Activated naive CD8-positive, alpha-beta T cell treated with anti-CD3 and anti-CD28 coated beads, Interleukin-2, amount 10 ng/mL, durations not matched to agents 7 days and 5 days (primary cell): ENCODE measurements at regions not wholly inside any gene's neighbourhood (a gene's known extent, or its start where the extent isn't known, plus 50 kb on each side); places are given as distances from the start of the nearest gene placed in this dataset.
"Not testable (repeated sequence)": the region's sequence is repeated elsewhere in the genome, so short reads cannot be mapped to it uniquely, and the experiment has no call there.

Experiments used
- ATAC-seq: fragments of 150-1000 bp; cut with Tn5 transposase; one replicate; pipeline ENCODE4 v1.10.0; 2021; ENCODE audit warnings: low read depth, moderate library complexity
- POLR2A ChIA-PET: fragments of 350-600 bp; sonication (Branson Sonifier 250); formaldehyde crosslinking; loops from one replicate; lab custom pipeline; 2021; ENCODE audit warnings: antibody characterized with exemption; lab: Charles Lee
- DNase-seq: peaks from one replicate; pipeline ENCODE4 v3.0.0; 2021
- H3K27ac Mint-ChIP-seq: one replicate; pipeline ENCODE4 v1.8.0; 2022; ENCODE audit warnings: mild to moderate bottlenecking, mixed read lengths
- H3K27me3 Mint-ChIP-seq: one replicate; pipeline ENCODE4 v1.8.0; 2022; ENCODE audit warnings: mild to moderate bottlenecking, moderate library complexity, mixed read lengths
- H3K36me3 Mint-ChIP-seq: one replicate; pipeline ENCODE4 v1.8.0; 2021; ENCODE audit warnings: mild to moderate bottlenecking, mixed read lengths
- H3K4me1 Mint-ChIP-seq: one replicate; pipeline ENCODE4 v1.8.0; 2021; ENCODE audit warnings: mixed read lengths
- H3K4me3 Mint-ChIP-seq: one replicate; pipeline ENCODE4 v1.8.0; 2022; ENCODE audit warnings: mild to moderate bottlenecking, moderate library complexity, mixed read lengths
- H3K9me3 Mint-ChIP-seq: one replicate; pipeline ENCODE4 v1.8.0; 2021; ENCODE audit warnings: mixed read lengths

DNA sequence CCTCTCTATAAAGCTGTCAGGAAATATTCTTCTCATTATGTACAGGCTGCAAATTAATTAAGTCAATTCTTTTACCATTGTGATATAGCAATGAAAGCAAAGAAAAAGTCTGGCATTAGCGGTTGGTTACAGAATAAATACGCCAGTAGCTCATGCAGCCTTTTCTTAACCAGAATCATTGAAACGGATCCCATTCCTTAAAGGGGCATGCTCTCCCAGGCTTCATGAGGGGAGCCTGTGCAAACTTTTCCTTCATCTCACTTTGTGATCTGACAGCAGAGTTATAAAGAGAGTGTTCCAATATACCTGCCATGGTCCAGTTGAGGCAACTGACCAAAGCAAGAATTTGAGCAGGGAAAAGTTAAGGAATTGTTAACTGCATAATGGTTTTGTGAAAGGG lies 337.7 kb downstream of the EMP1 start:
- Mint-ChIP-seq H3K27ac (no peak overlapping the region), H3K4me1 (peaks cover 3% of the 10 kb centered on the region)
- POLR2A ChIA-PET, result no interaction called here

DNA sequence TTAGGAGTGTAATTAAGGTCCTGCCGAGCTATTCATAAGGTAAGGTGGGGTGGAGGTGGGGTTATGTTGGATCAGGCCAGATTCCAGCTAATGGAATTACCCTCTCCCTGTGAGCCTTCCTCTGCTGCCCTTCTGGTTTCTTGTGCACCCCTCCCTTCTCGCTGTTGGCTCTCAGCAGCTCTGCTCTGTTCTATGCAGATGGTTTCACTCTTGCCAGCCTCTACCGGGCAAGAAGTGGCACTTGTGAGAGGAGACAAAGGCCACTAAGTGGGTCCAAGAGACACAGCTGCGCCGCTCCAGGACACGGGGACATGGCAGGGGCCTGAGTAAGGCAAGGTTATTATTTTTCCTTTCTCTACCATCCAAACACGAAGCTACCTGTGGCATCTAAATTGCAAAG lies 334.4 kb downstream of the EMP1 start:
- POLR2A ChIA-PET, result no interaction called here
- no peak for ATAC-seq
- Mint-ChIP-seq H3K4me3 (no peak overlapping the region), H3K27me3 (peaks cover 3% of the 10 kb centered on the region), H3K9me3 (no peaks in the 10 kb centered on the region), H3K4me1 (peaks cover 2% of the 10 kb centered on the region), H3K27ac (no peak overlapping the region), H3K36me3 (no peaks in the 10 kb centered on the region)
- DNase-seq, result no peak

More for the DNA sequence above, 337.7 kb downstream of the EMP1 start:
- ATAC-seq, result no peak
- peaks cover 5% of the 10 kb centered on the region for H3K27me3 Mint-ChIP-seq
- no peak for DNase-seq
- no peaks in the 10 kb centered on the region for H3K36me3 Mint-ChIP-seq
- H3K4me3 Mint-ChIP-seq, result no peak overlapping the region
- H3K9me3 Mint-ChIP-seq, result no peaks in the 10 kb centered on the region

DNA sequence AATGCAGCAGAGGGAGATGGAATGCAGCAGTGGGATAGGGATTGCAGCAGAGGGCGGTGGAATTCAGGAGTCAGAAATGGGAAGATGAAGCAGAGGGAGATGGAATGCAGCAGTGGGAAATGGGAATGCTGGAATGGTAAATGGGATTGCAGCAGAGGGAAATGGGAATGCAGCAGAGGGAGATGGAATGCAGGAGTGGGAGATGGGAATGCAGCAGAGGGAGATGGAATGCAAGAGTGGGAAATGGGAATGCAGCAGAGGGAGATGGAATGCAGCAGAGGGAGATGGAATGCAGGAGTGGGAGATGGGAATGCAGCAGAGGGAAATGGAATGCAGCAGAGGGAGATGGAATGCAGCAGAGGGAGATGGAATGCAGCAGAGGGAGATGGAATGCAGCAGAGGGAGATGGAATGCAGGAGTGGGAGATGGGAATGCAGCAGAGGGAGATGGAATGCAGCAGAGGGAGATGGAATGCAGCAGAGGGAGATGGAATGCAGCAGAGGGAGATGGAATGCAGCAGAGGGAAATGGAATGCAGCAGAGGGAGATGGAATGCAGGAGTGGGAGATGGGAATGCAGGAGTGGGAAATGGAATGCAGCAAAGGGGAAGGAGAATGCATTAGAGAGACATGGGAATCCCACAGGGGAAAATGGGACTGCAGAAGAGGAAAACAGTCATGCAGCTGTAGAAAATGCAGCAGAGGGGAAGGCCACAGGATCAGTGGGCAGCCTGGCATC lies 329.8 kb downstream of the EMP1 start:
- H3K4me3 Mint-ChIP-seq, H3K27me3 Mint-ChIP-seq, POLR2A ChIA-PET: not testable (repeated sequence)

DNA sequence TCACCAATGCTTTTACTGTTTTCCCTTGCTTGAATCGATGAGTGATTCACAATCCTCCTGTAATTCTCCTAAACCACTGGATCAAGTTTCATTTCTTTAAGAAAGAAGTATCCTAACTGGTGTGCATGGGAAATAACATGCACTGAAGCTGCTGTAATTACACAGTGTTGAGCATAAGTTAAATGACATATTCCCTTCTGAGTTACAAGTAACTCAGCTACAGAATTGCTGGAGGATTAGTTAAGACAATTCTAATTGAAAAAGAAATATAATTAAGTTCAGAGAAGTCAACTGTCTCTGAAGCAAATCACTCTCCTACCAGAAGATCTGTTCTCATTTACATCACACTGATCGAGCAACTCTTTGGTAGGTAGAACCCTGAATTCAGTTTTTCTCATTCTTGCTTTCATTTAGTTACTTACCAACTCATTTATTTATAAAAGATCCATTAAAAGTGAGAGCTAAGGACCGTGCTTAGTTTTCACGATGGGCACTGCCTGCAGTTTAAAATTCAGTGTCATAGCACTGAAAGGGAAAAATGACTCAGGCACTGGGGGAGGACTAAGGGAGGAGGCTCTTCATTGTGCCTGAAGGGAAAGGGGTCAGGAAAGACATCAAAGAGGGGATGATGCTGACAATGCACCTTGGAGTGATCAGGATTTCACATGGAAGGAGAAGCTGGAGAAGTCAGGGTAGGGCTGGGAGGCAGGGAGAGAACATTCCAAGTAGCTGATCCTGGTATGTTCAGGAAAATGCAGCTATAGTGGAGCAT lies 327.2 kb downstream of the EMP1 start:
- peaks cover 3% of the 10 kb centered on the region for H3K27me3 Mint-ChIP-seq
- H3K9me3 Mint-ChIP-seq, result no peaks in the 10 kb centered on the region
- POLR2A ChIA-PET, result no interaction called here
- no peak overlapping the region for H3K4me3 Mint-ChIP-seq
- no peaks in the 10 kb centered on the region for H3K36me3 Mint-ChIP-seq
- H3K27ac Mint-ChIP-seq, result no peak overlapping the region
- no peaks in the 10 kb centered on the region for H3K4me1 Mint-ChIP-seq
- DNase-seq (no peak), ATAC-seq (no peak)

More for the DNA sequence above, 329.8 kb downstream of the EMP1 start:
- H3K36me3 Mint-ChIP-seq, H3K4me1 Mint-ChIP-seq, ATAC-seq, H3K27ac Mint-ChIP-seq, H3K9me3 Mint-ChIP-seq, DNase-seq: not testable (repeated sequence)

DNA sequence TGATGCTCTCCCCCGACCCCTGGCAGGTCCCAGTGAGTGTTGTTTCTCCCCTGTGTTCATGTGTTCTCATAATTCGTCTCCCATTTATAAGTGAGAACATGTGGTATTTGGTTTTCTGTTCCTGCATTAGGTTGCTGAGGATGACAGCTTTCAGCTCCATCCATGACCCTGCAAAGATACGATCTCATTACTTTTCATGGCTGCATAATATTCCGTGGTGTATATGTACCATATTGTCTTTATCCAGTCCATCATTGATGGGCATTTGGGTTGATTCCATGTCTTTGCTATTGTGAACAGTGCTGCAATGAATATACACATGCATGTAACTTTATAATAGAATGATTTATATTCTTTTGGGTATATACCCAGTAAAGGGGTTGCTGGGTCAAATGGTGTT lies 321.5 kb downstream of the EMP1 start:
- H3K36me3 Mint-ChIP-seq, H3K4me3 Mint-ChIP-seq, DNase-seq, POLR2A ChIA-PET, ATAC-seq, H3K4me1 Mint-ChIP-seq, H3K27me3 Mint-ChIP-seq, H3K9me3 Mint-ChIP-seq, H3K27ac Mint-ChIP-seq: not testable (repeated sequence)

DNA sequence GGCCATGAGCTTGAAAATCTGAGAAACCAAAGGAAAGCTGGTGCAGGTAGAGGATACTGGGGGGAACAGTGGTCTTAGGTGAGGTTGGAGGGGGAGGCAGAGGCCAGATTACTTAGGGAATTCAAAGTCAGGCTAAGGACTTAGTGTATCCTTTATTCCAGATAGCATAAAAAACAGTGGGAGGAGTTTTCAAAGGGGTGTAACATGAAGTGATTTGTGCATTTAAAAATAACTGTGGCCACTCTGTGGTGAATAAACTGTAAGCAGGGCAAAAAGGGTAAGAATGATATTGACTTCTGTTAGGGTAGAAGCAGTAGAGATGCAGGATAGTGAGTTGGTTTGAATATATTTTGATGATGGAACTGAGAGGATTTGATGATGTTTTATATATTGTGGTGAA lies 313.2 kb downstream of the EMP1 start:
- Mint-ChIP-seq H3K4me1 (no peaks in the 10 kb centered on the region), H3K27ac (no peak overlapping the region), H3K9me3 (no peaks in the 10 kb centered on the region), H3K27me3 (no peaks in the 10 kb centered on the region), H3K36me3 (no peaks in the 10 kb centered on the region), H3K4me3 (no peak overlapping the region)
- POLR2A ChIA-PET, result no interaction called here
- DNase-seq (no peak), ATAC-seq (no peak)

DNA sequence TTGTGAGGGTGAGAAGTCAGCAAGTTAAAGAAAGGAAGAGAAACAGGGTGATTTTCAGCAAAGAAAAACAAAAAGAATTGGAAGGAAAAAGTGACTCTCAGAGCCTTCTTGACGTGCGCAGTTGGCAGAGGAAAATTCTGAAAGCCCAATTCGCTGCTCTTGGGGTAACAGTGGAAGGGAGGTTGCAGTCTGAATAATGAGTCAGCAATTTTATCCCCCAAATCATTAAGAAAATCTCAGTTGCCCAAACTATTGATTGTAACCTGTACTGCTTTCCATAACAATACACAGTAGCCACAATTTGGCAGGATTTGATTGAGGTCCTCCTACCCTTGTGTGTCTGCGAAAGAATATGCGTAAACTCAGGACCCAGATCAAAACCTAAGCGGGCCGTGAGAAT lies 309.1 kb downstream of the EMP1 start:
- no peak for ATAC-seq
- H3K9me3 Mint-ChIP-seq, result no peaks in the 10 kb centered on the region
- H3K4me3 Mint-ChIP-seq, result no peak overlapping the region
- H3K27me3 Mint-ChIP-seq, result no peaks in the 10 kb centered on the region
- H3K4me1 Mint-ChIP-seq, result no peaks in the 10 kb centered on the region
- no peaks in the 10 kb centered on the region for H3K36me3 Mint-ChIP-seq
- H3K27ac Mint-ChIP-seq, result no peak overlapping the region
- POLR2A ChIA-PET, result no interaction called here
- no peak for DNase-seq

DNA sequence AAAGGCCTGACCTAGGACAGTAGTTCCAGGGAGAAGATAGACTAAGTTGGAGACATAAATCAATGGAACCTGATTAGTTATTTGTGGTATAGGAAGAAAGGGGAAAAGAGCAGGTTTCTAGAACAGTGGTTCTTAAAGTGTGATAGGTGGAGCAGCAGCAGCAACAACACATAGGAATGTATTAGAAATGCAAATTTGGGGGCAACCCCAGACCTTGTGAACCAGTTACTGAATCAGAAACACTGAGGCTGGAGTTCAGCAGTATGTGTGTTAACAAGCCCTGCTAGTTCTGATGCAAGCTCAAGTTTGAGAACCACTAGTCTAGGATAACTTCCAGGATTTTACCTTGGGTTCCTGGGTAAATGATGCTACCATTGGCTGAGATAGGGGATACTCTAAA lies 308.7 kb downstream of the EMP1 start:
- DNase-seq (no peak), ATAC-seq (no peak)
- H3K4me1 Mint-ChIP-seq, result no peaks in the 10 kb centered on the region
- H3K27ac Mint-ChIP-seq, result no peak overlapping the region
- POLR2A ChIA-PET, result no interaction called here
- no peak overlapping the region for H3K4me3 Mint-ChIP-seq
- no peaks in the 10 kb centered on the region for H3K9me3 Mint-ChIP-seq
- no peaks in the 10 kb centered on the region for H3K36me3 Mint-ChIP-seq
- no peaks in the 10 kb centered on the region for H3K27me3 Mint-ChIP-seq

DNA sequence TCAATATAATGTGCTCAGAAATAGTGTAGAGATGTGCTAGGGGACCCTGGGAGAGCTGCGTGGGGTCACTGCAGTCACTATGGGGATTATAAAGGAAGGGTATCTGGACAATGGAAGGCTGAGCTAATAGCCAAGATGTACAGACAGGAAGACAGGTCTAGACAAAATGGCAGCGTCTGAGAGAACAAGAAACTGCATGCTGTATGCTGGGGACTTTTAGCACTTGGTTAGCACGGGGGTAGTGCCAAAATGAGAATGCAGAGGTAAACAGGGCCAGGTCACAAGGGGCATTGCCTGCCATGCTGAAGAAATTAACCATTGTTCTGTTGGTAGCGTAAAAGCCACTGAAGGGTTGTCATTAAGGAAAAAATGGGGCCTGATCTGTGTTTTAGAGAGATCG lies 308.2 kb downstream of the EMP1 start:
- POLR2A ChIA-PET, result no interaction called here
- no peak for ATAC-seq

DNA sequence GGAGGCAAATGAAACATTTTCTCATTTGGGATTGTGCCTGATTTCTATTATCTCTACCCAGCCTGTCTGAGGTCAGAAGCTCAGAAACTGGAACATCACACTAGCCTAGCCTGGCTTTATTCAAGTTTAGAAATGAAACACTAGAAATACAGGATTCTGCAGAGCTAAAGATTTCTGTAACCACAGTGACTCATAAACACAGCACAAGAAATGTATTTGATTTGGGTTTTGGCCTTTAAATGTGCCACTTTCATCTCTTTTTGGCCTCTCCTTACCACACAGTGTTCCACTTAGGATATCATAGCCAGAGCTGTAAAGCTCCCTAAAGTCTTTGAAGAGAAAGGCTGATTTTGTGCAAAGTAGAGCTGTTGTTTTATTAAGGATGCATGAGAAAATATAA lies 307.5 kb downstream of the EMP1 start:
- ATAC-seq (no peak), DNase-seq (no peak)
- H3K27ac Mint-ChIP-seq, result no peak overlapping the region
- POLR2A ChIA-PET, result no interaction called here
- no peaks in the 10 kb centered on the region for H3K4me1 Mint-ChIP-seq
- no peak overlapping the region for H3K4me3 Mint-ChIP-seq
- H3K9me3 Mint-ChIP-seq, result no peaks in the 10 kb centered on the region
- no peaks in the 10 kb centered on the region for H3K36me3 Mint-ChIP-seq
- no peaks in the 10 kb centered on the region for H3K27me3 Mint-ChIP-seq

More for the DNA sequence above, 308.2 kb downstream of the EMP1 start:
- no peak overlapping the region for H3K27ac Mint-ChIP-seq
- DNase-seq, result no peak
- H3K27me3 Mint-ChIP-seq, result no peaks in the 10 kb centered on the region
- H3K4me1 Mint-ChIP-seq, result no peaks in the 10 kb centered on the region
- no peak overlapping the region for H3K4me3 Mint-ChIP-seq
- no peaks in the 10 kb centered on the region for H3K36me3 Mint-ChIP-seq
- H3K9me3 Mint-ChIP-seq, result no peaks in the 10 kb centered on the region

DNA sequence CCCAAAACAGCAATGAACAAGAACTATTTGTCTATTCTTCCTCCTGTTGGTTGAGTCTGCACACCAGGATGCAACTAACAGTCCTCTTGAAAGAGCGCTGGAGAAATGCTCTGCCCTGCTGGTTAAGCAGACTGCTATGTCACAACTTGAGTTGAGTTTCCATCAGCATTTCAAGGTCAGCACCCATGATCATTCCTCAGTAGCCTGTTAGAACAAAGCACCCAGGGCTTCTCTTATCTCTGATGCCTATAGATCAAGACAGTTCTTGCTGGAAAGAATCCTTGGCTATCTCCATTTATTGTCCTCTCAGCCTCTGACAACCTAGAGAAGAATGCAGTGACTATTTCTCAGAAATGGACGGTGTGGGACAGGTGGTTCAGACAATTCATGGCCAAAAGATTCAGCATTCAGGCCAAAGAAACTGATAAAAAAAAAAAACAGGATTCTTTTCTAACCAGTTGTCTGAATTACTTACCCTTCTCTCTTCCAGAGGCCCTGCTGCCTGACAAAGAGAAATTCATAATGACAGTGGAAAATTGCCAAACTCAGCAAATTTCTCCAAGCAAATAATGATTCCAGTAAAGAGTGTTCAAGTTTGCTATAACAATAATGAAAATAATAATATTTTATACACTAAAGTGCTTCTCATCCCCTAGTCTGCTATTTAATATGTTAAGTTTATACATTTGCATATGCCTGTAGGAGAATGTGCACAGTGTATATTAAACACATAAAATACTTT lies 306.7 kb downstream of the EMP1 start:
- H3K27me3 Mint-ChIP-seq, result no peaks in the 10 kb centered on the region
- no peak for ATAC-seq
- H3K27ac Mint-ChIP-seq, result no peak overlapping the region
- no peaks in the 10 kb centered on the region for H3K4me1 Mint-ChIP-seq
- no peaks in the 10 kb centered on the region for H3K36me3 Mint-ChIP-seq
- POLR2A ChIA-PET, result no interaction called here
- no peak for DNase-seq
- no peaks in the 10 kb centered on the region for H3K9me3 Mint-ChIP-seq
- no peak overlapping the region for H3K4me3 Mint-ChIP-seq

DNA sequence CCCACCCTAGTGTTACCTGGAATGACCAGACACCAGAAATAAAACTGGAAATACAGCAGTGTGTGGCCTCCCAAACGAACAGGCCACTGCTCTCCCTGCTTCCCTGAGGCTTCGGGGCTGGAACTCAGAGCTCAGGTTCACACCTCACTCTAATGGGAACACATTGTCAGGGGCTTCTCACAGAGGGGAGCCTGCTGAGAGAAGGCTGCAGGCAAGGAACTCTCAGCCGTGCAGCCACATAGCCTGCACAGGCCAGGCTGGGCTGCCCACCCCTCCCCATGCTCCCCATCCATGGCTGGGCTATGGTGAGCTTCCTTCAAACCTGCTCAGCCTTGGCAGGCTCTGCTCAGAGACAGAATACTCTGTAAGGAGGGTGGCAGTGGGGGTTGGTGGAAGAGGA lies 302.5 kb downstream of the EMP1 start:
- H3K27ac Mint-ChIP-seq, result no peak overlapping the region
- H3K36me3 Mint-ChIP-seq, result no peaks in the 10 kb centered on the region
- no peaks in the 10 kb centered on the region for H3K4me1 Mint-ChIP-seq
- ATAC-seq, result no peak
- POLR2A ChIA-PET, result no interaction called here
- H3K9me3 Mint-ChIP-seq, result no peaks in the 10 kb centered on the region
- no peak overlapping the region for H3K4me3 Mint-ChIP-seq
- peaks cover 2% of the 10 kb centered on the region for H3K27me3 Mint-ChIP-seq
- no peak for DNase-seq

DNA sequence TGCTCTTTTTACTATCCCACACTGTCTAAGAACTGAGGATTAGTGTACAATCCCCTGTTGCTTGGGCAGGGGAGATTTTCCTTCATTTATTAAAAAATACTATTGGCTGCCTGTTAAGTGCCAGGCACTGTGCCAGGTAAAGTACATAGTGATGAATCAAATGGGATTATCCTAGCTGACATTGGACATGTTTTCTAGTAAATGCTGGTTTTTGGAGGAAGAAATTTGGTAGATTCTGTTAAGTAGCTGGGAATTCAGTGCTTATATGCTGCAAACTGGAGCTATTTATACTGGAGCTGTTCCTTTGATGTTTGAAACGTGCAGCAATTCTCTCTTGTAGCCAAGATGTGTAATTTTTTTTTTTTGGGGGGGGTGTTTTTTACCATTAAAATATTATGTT lies 299.6 kb downstream of the EMP1 start:
- ATAC-seq, result no peak
- Mint-ChIP-seq H3K36me3 (no peaks in the 10 kb centered on the region), H3K4me1 (no peaks in the 10 kb centered on the region)

DNA sequence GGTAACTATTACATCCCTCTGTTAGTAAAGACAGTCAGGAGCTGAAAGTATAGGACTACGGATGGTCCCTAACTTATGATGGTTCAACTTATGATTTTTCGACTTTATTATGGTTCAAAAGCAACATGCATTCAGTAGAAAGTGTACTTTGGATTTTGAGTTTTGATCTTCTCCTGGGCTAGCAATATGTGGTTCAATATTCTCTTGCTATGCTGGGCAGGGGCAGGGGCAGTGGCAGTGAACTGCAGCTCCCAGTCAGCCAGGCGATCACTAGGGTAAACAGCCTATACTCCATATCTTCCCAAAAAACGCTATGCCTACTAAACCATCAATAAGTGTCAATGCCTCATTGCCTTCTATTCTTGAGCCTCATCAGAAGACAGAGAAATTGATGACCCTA lies 292.7 kb downstream of the EMP1 start:
- Mint-ChIP-seq H3K4me1 (no peaks in the 10 kb centered on the region), H3K9me3 (no peaks in the 10 kb centered on the region), H3K4me3 (no peak overlapping the region), H3K27ac (no peak overlapping the region), H3K36me3 (no peaks in the 10 kb centered on the region), H3K27me3 (peaks cover under 1% of the 10 kb centered on the region)
- ATAC-seq (no peak), DNase-seq (no peak)
- POLR2A ChIA-PET, result no interaction called here

More for the DNA sequence above, 299.6 kb downstream of the EMP1 start:
- POLR2A ChIA-PET, result no interaction called here
- H3K27me3 Mint-ChIP-seq, result peaks cover 2% of the 10 kb centered on the region
- H3K9me3 Mint-ChIP-seq, result no peaks in the 10 kb centered on the region
- no peak overlapping the region for H3K4me3 Mint-ChIP-seq
- no peak overlapping the region for H3K27ac Mint-ChIP-seq
- no peak for DNase-seq
